Naive B cell (primary cell): ENCODE measurements at regions not wholly inside any gene's neighbourhood (a gene's known extent, or its start where the extent isn't known, plus 50 kb on each side); places are given as distances from the start of the nearest gene placed in this dataset.
A peak's percentile ranks its signal among the peaks of the same experiment; 100 is the strongest.

Experiments
- ATAC-seq, 2 donors: fragments of 150-1000 bp; cut with Tn5 transposase; 2 replicates each; pipeline ENCODE4 v1.10.0; 2021; ENCODE audit warnings: low read depth in 2 of 2, mild to moderate bottlenecking in 2 of 2, moderate library complexity in 2 of 2
- DNase-seq: peaks from one replicate; pipeline ENCODE4 v3.0.0; 2022
- H3K27ac Mint-ChIP-seq, 6 donors: one replicate each; pipeline ENCODE4 v1.8.0; 2020 to 2022; ENCODE audit warnings: mild to moderate bottlenecking in 6 of 6, mixed read lengths in 6 of 6, moderate library complexity in 5 of 6, inconsistent platforms in 2 of 6
- H3K27me3 Mint-ChIP-seq, 3 donors: one replicate each; pipeline ENCODE4 v1.8.0; 2021 to 2022; ENCODE audit warnings: mixed read lengths in 3 of 3, mild to moderate bottlenecking in 1 of 3
- H3K36me3 Mint-ChIP-seq, 2 donors: one replicate each; pipeline ENCODE4 v1.8.0; 2020 to 2022; ENCODE audit warnings: mixed read lengths in 2 of 2, inconsistent platforms in 1 of 2, mild to moderate bottlenecking in 1 of 2
- H3K4me1 Mint-ChIP-seq, 3 donors: one replicate each; pipeline ENCODE4 v1.8.0; 2020 to 2022; ENCODE audit warnings: mixed read lengths in 3 of 3, inconsistent platforms in 1 of 3, mild to moderate bottlenecking in 1 of 3, moderate library complexity in 1 of 3
- H3K4me3 Mint-ChIP-seq, 8 donors: one replicate each; pipeline ENCODE4 v1.8.0; 2020 to 2022; ENCODE audit warnings: mild to moderate bottlenecking in 8 of 8, mixed read lengths in 8 of 8, moderate library complexity in 8 of 8, inconsistent platforms in 2 of 8
- H3K9me3 Mint-ChIP-seq, 7 donors: one replicate each; pipeline ENCODE4 v1.8.0; 2020 to 2022; ENCODE audit warnings: mixed read lengths in 7 of 7, mild to moderate bottlenecking in 5 of 7, inconsistent platforms in 2 of 7, moderate library complexity in 1 of 7

DNA sequence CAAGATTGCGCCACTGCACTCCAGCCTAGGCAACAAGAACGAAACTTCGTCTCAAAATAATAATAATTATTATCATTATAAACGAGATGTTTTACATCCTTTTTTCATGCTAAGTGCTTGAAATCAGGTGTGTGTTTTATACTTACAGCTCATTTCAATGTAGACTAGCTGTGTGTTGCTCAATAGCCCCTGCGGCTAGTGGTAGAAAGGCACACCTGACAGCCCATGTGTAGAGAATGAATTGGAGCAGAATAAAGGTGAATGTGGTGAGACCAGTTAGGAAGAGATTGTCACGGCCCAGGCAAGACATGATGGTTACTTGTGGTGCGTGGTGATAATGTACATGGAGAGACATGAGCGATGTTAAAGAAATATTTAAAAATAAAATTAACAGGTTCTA is 86.7 kb upstream of the TMEM26 start:
- no peak for DNase-seq
- no peaks in the 10 kb centered on the region for H3K4me1 Mint-ChIP-seq
- H3K9me3 Mint-ChIP-seq: peaks cover 0 to 14% (median 7%) of the 10 kb centered on the region in 7 donors
- ATAC-seq: no peak
- no peaks in the 10 kb centered on the region for H3K36me3 Mint-ChIP-seq
- H3K27me3 Mint-ChIP-seq: peaks cover 0 to 12% (median 9%) of the 10 kb centered on the region in 3 donors
- no peak overlapping the region for H3K4me3 Mint-ChIP-seq
- H3K27ac Mint-ChIP-seq: peak overlapping the region in 1 of 6 donors; percentile 50

DNA sequence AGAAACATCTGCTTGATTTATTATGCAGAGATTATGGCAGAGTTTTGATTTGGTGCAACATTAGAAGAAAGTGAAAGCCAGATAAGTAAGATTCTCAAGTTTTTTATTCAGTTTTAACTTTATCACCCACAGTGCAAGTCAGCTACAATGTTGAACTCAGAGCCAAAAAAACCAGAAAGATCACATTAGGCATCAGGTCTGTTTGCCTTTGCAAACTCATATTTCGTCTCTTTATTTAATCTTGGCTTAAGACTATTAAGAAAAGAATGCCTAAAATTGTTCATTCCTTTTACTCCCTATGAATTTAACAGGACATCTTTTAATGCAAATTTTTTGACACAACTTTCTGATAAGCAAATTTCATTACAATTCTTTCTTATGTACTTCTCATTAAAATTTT is 76.0 kb upstream of the TMEM26 start:
- ATAC-seq (no peak), DNase-seq (no peak)
- Mint-ChIP-seq H3K27me3 (peaks cover 0 to 10% (median 0%) of the 10 kb centered on the region in 3 donors), H3K36me3 (no peaks in the 10 kb centered on the region), H3K27ac (no peak overlapping the region), H3K9me3 (peaks cover 0 to 6% (median 0%) of the 10 kb centered on the region in 7 donors), H3K4me3 (no peak overlapping the region), H3K4me1 (no peaks in the 10 kb centered on the region)

- DNase-seq: no peak
- Mint-ChIP-seq H3K4me1 (no peaks in the 10 kb centered on the region), H3K27ac (no peak overlapping the region), H3K4me3 (no peak overlapping the region), H3K9me3 (peaks cover 0 to 4% (median 0%) of the 10 kb centered on the region in 7 donors), H3K36me3 (no peaks in the 10 kb centered on the region), H3K27me3 (peaks cover 10 to 14% (median 10%) of the 10 kb centered on the region in 3 donors)
- ATAC-seq: no peak
These were observed 49.9 kb upstream of the TMEM26 start for GRCh38 chr10:61503051-61503450.
